HG03045 (cell line): ENCODE measurements at regions not wholly inside any gene's neighbourhood (a gene's known extent, or its start where the extent isn't known, plus 50 kb on each side); places are given as distances from the start of the nearest gene placed in this dataset.
"Not testable (repeated sequence)": the region's sequence is repeated elsewhere in the genome, so short reads cannot be mapped to it uniquely, and the experiment has no call there.

Experiments used
- ATAC-seq: cut with Tn5 transposase; IDR thresholded peaks from one replicate; pipeline ENCODE4 v1.9.1; 2021; ENCODE audit warnings: mild to moderate bottlenecking, moderate library complexity; ENCODE audit not compliant: unreplicated experiment

- no peak for ATAC-seq
Measured at GRCh38 chr3:115204475-115204874, 57.4 kb upstream of the ZBTB20 start.

- ATAC-seq, result no peak
Measured at GRCh38 chr3:115208066-115208750, 61.1 kb upstream of the ZBTB20 start.

GRCh38 chr3:115211810-115212492 lies 64.9 kb upstream of the ZBTB20 start:
- no peak for ATAC-seq

DNA sequence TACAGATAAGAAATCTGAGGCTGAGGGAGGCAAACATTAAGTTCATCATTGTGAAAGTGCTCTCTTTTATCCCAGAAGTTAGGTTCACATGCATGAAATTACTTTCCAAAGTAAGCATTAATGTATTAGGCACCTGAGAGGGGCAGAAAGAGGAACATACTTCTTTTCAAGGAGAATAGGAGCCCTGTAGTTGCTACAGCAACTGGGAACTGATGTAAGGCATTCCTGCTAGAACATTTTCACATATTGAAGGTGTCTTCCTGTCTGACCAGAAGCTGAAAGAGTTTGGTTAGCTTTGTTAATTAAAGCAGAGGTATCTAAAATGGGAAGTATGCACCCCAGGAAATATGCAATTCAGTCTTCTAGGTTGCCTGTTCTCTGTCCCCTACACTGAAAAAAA lies 65.5 kb upstream of the ZBTB20 start:
- no peak for ATAC-seq

DNA sequence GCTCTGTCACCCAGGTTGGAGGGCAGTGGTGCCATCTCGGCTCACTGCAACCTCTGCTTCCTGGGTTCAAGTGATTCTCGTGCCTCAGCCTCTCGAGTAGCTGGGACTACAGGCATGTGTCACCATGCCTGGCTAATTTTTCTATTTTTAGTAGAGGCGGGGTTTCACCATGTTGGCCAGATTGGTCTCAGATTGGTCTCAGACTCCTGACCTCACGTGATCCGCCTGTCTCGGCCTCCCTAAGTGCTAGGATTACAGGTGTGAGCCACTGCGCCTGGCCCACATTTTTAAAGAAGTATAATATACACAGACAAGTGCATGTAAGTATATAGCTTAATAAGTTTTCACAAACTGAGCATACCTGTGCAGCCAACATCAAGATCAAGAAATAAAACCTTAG lies 66.0 kb upstream of the ZBTB20 start:
- ATAC-seq, result not testable (repeated sequence)

GRCh38 chr3:115217292-115217677 lies 70.2 kb upstream of the ZBTB20 start:
- no peak for ATAC-seq

- ATAC-seq, result no peak
Measured at GRCh38 chr3:115217678-115218451, 70.8 kb upstream of the ZBTB20 start.

DNA sequence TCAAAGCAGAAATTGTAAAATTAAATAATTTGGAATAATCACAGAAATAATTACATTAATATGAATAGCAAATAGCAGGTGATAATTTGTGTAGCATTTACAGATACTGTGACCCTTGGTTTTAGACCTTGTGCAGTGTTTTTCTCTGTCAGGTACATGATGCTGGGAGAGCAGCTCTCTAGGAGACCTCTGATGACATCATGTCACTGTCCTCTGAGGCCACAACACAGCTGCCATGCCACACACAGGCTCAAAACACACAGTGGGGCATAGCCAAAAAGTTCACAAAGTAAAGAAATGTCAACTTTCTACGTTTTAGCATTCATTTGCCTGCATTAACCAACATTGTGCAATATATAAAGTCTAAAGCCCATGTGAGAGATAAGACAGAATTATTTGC lies 71.8 kb upstream of the ZBTB20 start:
- ATAC-seq, result no peak

GRCh38 chr3:115224687-115225086 lies 77.6 kb upstream of the ZBTB20 start:
- ATAC-seq, result no peak

DNA sequence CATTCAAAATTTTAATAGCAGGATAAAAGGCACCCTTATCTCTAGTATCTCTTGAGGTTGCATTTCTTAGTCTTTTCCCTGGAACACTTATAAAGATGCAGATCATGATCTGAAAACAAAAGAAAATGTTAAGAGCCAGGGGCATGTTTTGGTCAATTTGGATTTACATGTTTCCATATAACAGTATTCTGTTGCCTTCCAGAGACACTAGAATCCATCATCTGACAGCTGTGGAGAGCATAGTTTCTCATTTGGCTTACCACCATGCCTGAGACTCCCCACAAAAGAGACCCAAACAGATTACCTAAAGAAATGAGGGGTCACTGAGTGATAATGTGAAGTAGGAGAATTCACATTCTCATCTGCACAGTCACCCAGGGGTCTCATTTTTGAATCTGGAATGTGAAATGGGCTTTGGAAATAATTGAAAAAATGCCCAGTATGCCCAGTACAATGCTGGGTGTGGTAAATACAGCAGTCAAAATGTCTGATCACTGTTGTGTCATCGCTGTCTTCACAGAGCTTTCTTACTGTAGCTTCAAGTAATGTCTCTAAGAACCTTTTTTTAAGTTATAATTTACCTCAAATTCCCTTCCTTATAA lies 79.9 kb upstream of the ZBTB20 start:
- ATAC-seq, result no peak

DNA sequence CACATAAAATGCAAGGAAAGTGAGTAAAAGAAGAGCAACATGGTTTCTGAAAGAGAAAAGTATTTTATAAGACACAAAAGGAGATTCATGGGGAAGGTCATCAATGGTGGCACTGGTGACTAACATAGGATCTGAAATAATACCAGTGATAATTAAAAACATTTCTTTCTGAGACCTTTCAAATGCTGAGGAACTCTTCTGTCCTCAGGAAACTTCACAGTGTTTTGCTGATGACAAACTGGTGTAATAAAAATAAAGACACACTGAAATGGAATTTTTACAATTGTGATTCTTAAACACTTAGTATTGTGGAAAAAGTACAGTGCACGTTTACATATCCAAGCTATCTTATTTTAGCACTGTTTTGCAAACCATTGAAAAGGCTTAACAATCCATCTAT lies 80.4 kb upstream of the ZBTB20 start:
- no peak for ATAC-seq

DNA sequence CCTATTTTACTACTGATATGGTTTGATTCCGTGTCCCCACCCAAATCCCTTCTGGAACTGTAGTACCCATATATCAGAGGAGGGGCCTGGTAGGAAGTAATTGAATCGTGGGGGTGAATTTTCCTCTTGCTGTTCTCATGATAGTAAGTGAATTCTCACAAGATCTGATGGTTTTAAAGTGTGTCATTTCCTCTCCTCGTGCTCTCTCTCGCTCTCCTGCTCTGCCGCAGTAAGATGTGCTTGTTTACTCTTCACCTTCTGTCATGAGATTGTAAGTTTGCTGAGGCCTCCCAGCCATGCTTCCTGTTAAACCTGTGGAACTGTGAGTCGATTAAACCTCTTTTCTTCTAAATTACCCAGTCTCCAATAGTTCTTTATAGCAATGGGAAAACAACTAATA lies 81.2 kb upstream of the ZBTB20 start:
- ATAC-seq, result no peak

GRCh38 chr3:115232167-115232566 lies 85.1 kb upstream of the ZBTB20 start:
- ATAC-seq, result no peak

- ATAC-seq, result no peak
Measured at GRCh38 chr3:115233021-115233420, 85.9 kb upstream of the ZBTB20 start.

GRCh38 chr3:115236496-115236895 lies 89.4 kb upstream of the ZBTB20 start:
- ATAC-seq, result no peak

DNA sequence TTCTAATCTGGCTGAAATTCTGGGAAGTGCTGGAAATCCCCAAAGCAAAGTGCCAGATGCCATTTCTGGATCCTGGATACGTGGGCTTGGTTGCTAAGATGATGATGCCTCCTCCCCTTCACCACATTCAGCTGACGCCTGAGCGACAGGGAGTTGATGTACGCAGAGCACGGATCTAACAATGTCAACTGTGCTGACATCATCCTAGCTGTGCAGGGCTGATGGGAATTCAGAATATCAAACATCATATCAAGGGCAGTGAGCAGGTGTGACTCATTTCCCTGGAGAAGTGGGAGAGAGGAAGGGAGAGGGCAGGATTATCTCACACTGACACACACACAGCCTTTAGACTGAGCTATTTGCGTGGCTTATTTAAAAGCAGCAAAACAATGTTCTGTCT lies 92.6 kb upstream of the ZBTB20 start:
- ATAC-seq, result no peak

GRCh38 chr3:115244350-115244749 lies 97.3 kb upstream of the ZBTB20 start:
- no peak for ATAC-seq

GRCh38 chr3:115245438-115245837 lies 98.3 kb upstream of the ZBTB20 start:
- no peak for ATAC-seq

DNA sequence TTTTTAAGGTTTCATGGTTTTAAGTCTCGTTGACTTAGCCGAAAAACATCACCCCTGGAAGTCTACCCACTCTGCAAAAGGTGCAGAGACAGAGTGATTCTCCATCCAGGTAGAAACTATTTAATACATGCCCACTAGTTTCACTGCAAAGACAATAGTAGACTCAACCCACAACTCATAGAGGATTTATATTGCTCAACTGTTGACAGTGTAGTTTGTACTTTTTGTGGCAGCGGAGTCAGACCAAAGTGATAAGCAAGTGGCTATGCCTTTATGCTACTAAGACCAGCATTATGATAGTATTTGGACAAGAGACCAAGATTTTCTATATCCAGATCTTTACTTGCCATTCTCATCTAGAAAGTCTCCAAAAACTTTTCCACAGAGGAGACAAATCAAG lies 98.8 kb upstream of the ZBTB20 start:
- ATAC-seq, result no peak

DNA sequence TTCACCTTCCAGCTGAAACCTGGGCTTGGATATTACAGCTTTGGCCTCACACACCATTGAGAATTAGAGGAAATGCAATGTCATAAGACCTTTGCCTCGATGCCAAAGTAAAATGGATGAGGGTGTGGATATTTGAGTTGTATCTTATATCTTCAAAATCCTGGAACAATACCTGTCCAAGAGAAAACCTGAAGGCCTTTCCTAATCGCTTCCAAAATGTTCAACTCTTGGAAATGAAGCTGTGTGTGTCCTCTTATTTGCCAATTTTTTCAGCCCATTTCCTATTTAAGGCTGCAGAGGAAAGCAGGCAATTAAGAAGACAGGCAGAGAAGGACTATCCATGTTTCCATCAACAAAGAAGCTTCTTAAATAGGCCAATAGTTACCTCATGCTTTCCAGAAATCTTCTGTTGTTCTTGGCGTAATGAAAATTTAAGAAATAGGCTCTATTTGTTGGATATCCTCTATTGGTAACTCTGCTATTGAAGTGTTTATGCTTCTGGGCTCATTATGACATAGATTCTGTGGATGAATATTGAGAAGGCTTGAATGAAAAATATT lies 99.5 kb upstream of the ZBTB20 start:
- no peak for ATAC-seq

GRCh38 chr3:115248274-115248673 lies 101.2 kb upstream of the ZBTB20 start:
- no peak for ATAC-seq
